NCI-H774 (cell line): ENCODE measurements at regions not wholly inside any gene's neighbourhood (a gene's known extent, or its start where the extent isn't known, plus 50 kb on each side); places are given as distances from the start of the nearest gene placed in this dataset.
"Not testable (repeated sequence)": the region's sequence is repeated elsewhere in the genome, so short reads cannot be mapped to it uniquely, and the experiment has no call there.

Experiments
- DNase-seq: peaks from one replicate; lab custom pipeline; 2025; lab: John Stamatoyannopoulos, UW

GRCh38 chr10:114732931-114733330, 74.9 kb upstream of the ABLIM1 start:
- DNase-seq, result no peak

- DNase-seq, result no peak
Observed at GRCh38 chr10:114735946-114736345, 77.9 kb upstream of the ABLIM1 start.

- DNase-seq, result no peak
Observed at GRCh38 chr10:114743521-114744231, 77.9 kb upstream of the FHIP2A start.

GRCh38 chr10:114746531-114746930, 75.0 kb upstream of the FHIP2A start:
- DNase-seq, result no peak

GRCh38 chr10:114748241-114748640, 73.3 kb upstream of the FHIP2A start:
- DNase-seq, result no peak

- no peak for DNase-seq
Observed at GRCh38 chr10:114749014-114749413, 72.6 kb upstream of the FHIP2A start.

GRCh38 chr10:114749510-114749909, 72.1 kb upstream of the FHIP2A start:
- no peak for DNase-seq

- no peak for DNase-seq
Observed at GRCh38 chr10:114751856-114752255, 69.7 kb upstream of the FHIP2A start.

GRCh38 chr10:114752570-114752969, 69.0 kb upstream of the FHIP2A start:
- DNase-seq, result not testable (repeated sequence)

GRCh38 chr10:114753126-114753525, 68.5 kb upstream of the FHIP2A start:
- no peak for DNase-seq

- no peak for DNase-seq
Observed at GRCh38 chr10:114754445-114755320, 66.9 kb upstream of the FHIP2A start.

- peak; percentile 16 for DNase-seq
Observed at GRCh38 chr10:114755537-114755936, 66.0 kb upstream of the FHIP2A start.

- DNase-seq, result no peak
Observed at GRCh38 chr10:114758331-114758730, 63.2 kb upstream of the FHIP2A start.

- DNase-seq, result no peak
Observed at GRCh38 chr10:114761205-114762193, 60.1 kb upstream of the FHIP2A start.

GRCh38 chr10:114762811-114763210, 58.8 kb upstream of the FHIP2A start:
- no peak for DNase-seq

GRCh38 chr10:114764656-114765055, 56.9 kb upstream of the FHIP2A start:
- no peak for DNase-seq

- no peak for DNase-seq
Observed at GRCh38 chr10:114766470-114766869, 55.1 kb upstream of the FHIP2A start.

GRCh38 chr10:114767101-114767985, 54.2 kb upstream of the FHIP2A start:
- no peak for DNase-seq

GRCh38 chr10:114767986-114768821, 53.4 kb upstream of the FHIP2A start:
- no peak for DNase-seq

GRCh38 chr10:114770009-114770408, 51.6 kb upstream of the FHIP2A start:
- DNase-seq, result no peak
